Mesothelial cell of epicardium (in vitro differentiated cells): ENCODE measurements at regions not wholly inside any gene's neighbourhood (a gene's known extent, or its start where the extent isn't known, plus 50 kb on each side); places are given as distances from the start of the nearest gene placed in this dataset.

Experiments used
- DNase-seq, 2 experiments: peaks; one replicate each; pipeline ENCODE4 v3.0.0; 2021; ENCODE audit warnings: low spot score in 2 of 2; ENCODE audit not compliant: unreplicated experiment in 2 of 2
- H3K27ac Mint-ChIP-seq: 2 replicates; pipeline ENCODE4 v1.8.0; 2021; ENCODE audit warnings: mixed read lengths
- H3K27me3 Mint-ChIP-seq: 2 replicates; pipeline ENCODE4 v1.8.0; 2021; ENCODE audit warnings: low read depth, mixed read lengths
- H3K36me3 Mint-ChIP-seq: 2 replicates; pipeline ENCODE4 v1.8.0; 2021; ENCODE audit warnings: mixed read lengths
- H3K4me1 Mint-ChIP-seq: 2 replicates; pipeline ENCODE4 v1.8.0; 2021; ENCODE audit warnings: mixed read lengths
- H3K4me3 Mint-ChIP-seq: 2 replicates; pipeline ENCODE4 v1.8.0; 2021; ENCODE audit warnings: mild to moderate bottlenecking, moderate library complexity, mixed read lengths
- H3K9me3 Mint-ChIP-seq: 2 replicates; pipeline ENCODE4 v1.8.0; 2021; ENCODE audit warnings: mixed read lengths
- CTCF ChIP-seq: fragments of 200-600 bp; sonication (generic); IDR thresholded peaks from one replicate; pipeline ENCODE4 v1.5.0; 2021; ENCODE audit warnings: antibody characterized with exemption; ENCODE audit not compliant: unreplicated experiment

- peaks cover 13% of the 10 kb centered on the region for H3K4me1 Mint-ChIP-seq
- TF ChIP-seq CTCF = no peak
- peaks cover 7% of the 10 kb centered on the region for H3K9me3 Mint-ChIP-seq
- H3K4me3 Mint-ChIP-seq = no peak overlapping the region
- H3K36me3 Mint-ChIP-seq = no peaks in the 10 kb centered on the region
- no peak for DNase-seq
- H3K27ac Mint-ChIP-seq = no peak overlapping the region
- H3K27me3 Mint-ChIP-seq = no peaks in the 10 kb centered on the region
Measured at GRCh38 chr9:129231759-129232158, 53.7 kb upstream of the IER5L start.

- no peak overlapping the region for H3K4me3 Mint-ChIP-seq
- no peak for TF ChIP-seq CTCF
Measured at GRCh38 chr9:129231022-129231739, 53.1 kb upstream of the IER5L start.

GRCh38 chr9:129230302-129230701 lies 52.2 kb upstream of the IER5L start:
- H3K4me3 Mint-ChIP-seq = no peak overlapping the region
- no peak for TF ChIP-seq CTCF
- H3K27ac Mint-ChIP-seq = no peak overlapping the region
- DNase-seq = no peak
- no peaks in the 10 kb centered on the region for H3K27me3 Mint-ChIP-seq
- peaks cover 21% of the 10 kb centered on the region for H3K4me1 Mint-ChIP-seq
- no peaks in the 10 kb centered on the region for H3K36me3 Mint-ChIP-seq
- H3K9me3 Mint-ChIP-seq = peaks cover 7% of the 10 kb centered on the region

More at GRCh38 chr9:129231022-129231739, 53.1 kb upstream of the IER5L start:
- DNase-seq = no peak
- H3K36me3 Mint-ChIP-seq = no peaks in the 10 kb centered on the region
- H3K27ac Mint-ChIP-seq = no peak overlapping the region
- no peaks in the 10 kb centered on the region for H3K27me3 Mint-ChIP-seq
- peaks cover 7% of the 10 kb centered on the region for H3K9me3 Mint-ChIP-seq
- peaks cover 13% of the 10 kb centered on the region for H3K4me1 Mint-ChIP-seq
